GM23338 (cell line): ENCODE measurements at regions not wholly inside any gene's neighbourhood (a gene's known extent, or its start where the extent isn't known, plus 50 kb on each side); places are given as distances from the start of the nearest gene placed in this dataset.

Experiments used
- ATAC-seq: fragments of 200-7000 bp; cut with Tn5 transposase; 3 replicates; pipeline ENCODE4 v1.9.1; 2020
- DNase-seq: peaks from one replicate; pipeline ENCODE4 v3.0.0-alpha.2; 2015; ENCODE audit warnings: low spot score
- H2AFZ ChIP-seq: fragments of 200-600 bp; sonication (generic); 2 replicates; pipeline ENCODE4 v1.8.0; 2016; ENCODE audit warnings: antibody characterized with exemption, mild to moderate bottlenecking, moderate library complexity
- H3F3A ChIP-seq: fragments of 200-600 bp; sonication (generic); replicated peaks from 2 replicates; pipeline ENCODE4 v1.8.0; 2017; ENCODE audit warnings: antibody characterized with exemption, mixed run types, low read depth
- H3K27ac ChIP-seq: fragments of 200-600 bp; sonication (generic); 2 replicates; pipeline ENCODE4 v1.6.1; 2016; ENCODE audit warnings: low read depth
- H3K27me3 ChIP-seq: fragments of 200-600 bp; sonication (generic); 2 replicates; pipeline ENCODE4 v1.8.0; 2016; ENCODE audit warnings: mild to moderate bottlenecking, mixed run types, moderate library complexity; ENCODE audit not compliant: insufficient read depth
- H3K36me3 ChIP-seq: fragments of 200-600 bp; sonication (generic); 2 replicates; pipeline ENCODE4 v1.8.0; 2016; ENCODE audit warnings: mild to moderate bottlenecking; ENCODE audit not compliant: insufficient read depth
- H3K4me1 ChIP-seq: fragments of 200-600 bp; sonication (generic); 2 replicates; pipeline ENCODE4 v1.8.0; 2016; ENCODE audit warnings: mild to moderate bottlenecking, moderate library complexity; ENCODE audit not compliant: insufficient read depth
- H3K4me2 ChIP-seq: fragments of 200-600 bp; sonication (generic); 2 replicates; pipeline ENCODE4 v1.7.1; 2017; ENCODE audit warnings: mixed run types
- H3K4me3 ChIP-seq: fragments of 200-600 bp; sonication (generic); 2 replicates; pipeline ENCODE4 v1.6.1; 2016; ENCODE audit warnings: mixed run types
- H3K79me2 ChIP-seq: fragments of 200-600 bp; sonication (generic); replicated peaks from 2 replicates; pipeline ENCODE4 v1.8.0; 2017; ENCODE audit warnings: mild to moderate bottlenecking; ENCODE audit not compliant: insufficient read depth
- H3K9me2 ChIP-seq: fragments of 200-600 bp; sonication (generic); 2 replicates; pipeline ENCODE4 v1.8.0; 2017; ENCODE audit not compliant: insufficient read depth
- H4K20me1 ChIP-seq: fragments of 200-600 bp; sonication (generic); replicated peaks from 2 replicates; pipeline ENCODE4 v1.8.0; 2017; ENCODE audit warnings: mild to moderate bottlenecking; ENCODE audit not compliant: insufficient read depth
- H3K27ac Mint-ChIP-seq: 2 replicates; pipeline ENCODE4 v1.8.0; 2020; ENCODE audit warnings: inconsistent platforms, mild to moderate bottlenecking, moderate library complexity, mixed read lengths
- H3K27me3 Mint-ChIP-seq: 3 replicates; pipeline ENCODE4 v1.8.0; 2022; ENCODE audit warnings: low read depth, mild to moderate bottlenecking, moderate library complexity, mixed read lengths, inconsistent platforms; ENCODE audit not compliant: insufficient read depth, poor library complexity
- H3K36me3 Mint-ChIP-seq: 3 replicates; pipeline ENCODE4 v1.8.0; 2021; ENCODE audit warnings: low read depth, mild to moderate bottlenecking, inconsistent platforms, moderate library complexity, mixed read lengths
- H3K4me1 Mint-ChIP-seq: 3 replicates; pipeline ENCODE4 v1.8.0; 2020; ENCODE audit warnings: mild to moderate bottlenecking, inconsistent platforms, mixed read lengths
- H3K4me3 Mint-ChIP-seq: 3 replicates; pipeline ENCODE4 v1.8.0; 2021; ENCODE audit warnings: moderate library complexity, mild to moderate bottlenecking, inconsistent platforms, mixed read lengths
- H3K9me3 Mint-ChIP-seq: 3 replicates; pipeline ENCODE4 v1.8.0; 2020; ENCODE audit warnings: moderate library complexity, mild to moderate bottlenecking, inconsistent platforms, mixed read lengths
- CTCF ChIP-seq, 2 experiments: fragments of 200-600 bp in 1 of 2; sonication (generic) in 1 of 2; conservative IDR thresholded peaks; 2 replicates each; pipeline versions ENCODE4 v1.5.1 to v1.6.1; 2016 to 2017; ENCODE audit warnings: antibody characterized with exemption in 2 of 2, low read depth in 2 of 2, mild to moderate bottlenecking in 2 of 2, moderate library complexity in 1 of 2
- ETS1 ChIP-seq: IDR thresholded peaks from 2 replicates; pipeline ENCODE4 v1.6.1; 2016; ENCODE audit warnings: antibody characterized with exemption
- EZH2 ChIP-seq: fragments of 200-600 bp; sonication (generic); IDR thresholded peaks from one replicate; pipeline ENCODE4 v1.8.0; 2017; ENCODE audit warnings: antibody characterized with exemption, mild to moderate bottlenecking, low read depth; ENCODE audit not compliant: unreplicated experiment
- JUNB ChIP-seq: IDR thresholded peaks from one replicate; pipeline ENCODE4 v1.6.1; 2016; ENCODE audit warnings: antibody characterized with exemption; ENCODE audit not compliant: unreplicated experiment
- REST ChIP-seq: IDR thresholded peaks from one replicate; pipeline ENCODE4 v1.6.1; 2018; ENCODE audit warnings: antibody characterized with exemption; ENCODE audit not compliant: unreplicated experiment
- STAT1 ChIP-seq: IDR thresholded peaks from one replicate; pipeline ENCODE4 v1.6.1; 2016; ENCODE audit warnings: antibody characterized with exemption; ENCODE audit not compliant: unreplicated experiment
- ZNF462 ChIP-seq: fragments of 250-450 bp; sonication (Bioruptor Pico); IDR thresholded peaks from 2 replicates; pipeline ENCODE4 v1.5.0; 2020; ENCODE audit warnings: mild to moderate bottlenecking, moderate library complexity

GRCh38 chr6:164897523-164898235 lies 411.7 kb downstream of the C6orf118 start:
- DNase-seq = peak; percentile 50
- H3K36me3 Mint-ChIP-seq = peaks cover 9% of the 10 kb centered on the region; the same call in 2 of the 3 replicates

More at GRCh38 chr6:164897523-164898235, 411.7 kb downstream of the C6orf118 start:
- H3K9me2 ChIP-seq = peaks cover 10% of the 10 kb centered on the region
- peaks cover 16% of the 10 kb centered on the region; the same call in 2 of the 3 replicates for H3K9me3 Mint-ChIP-seq
- H3K4me3 ChIP-seq = no peak overlapping the region
- H3K4me1 Mint-ChIP-seq = no peaks in the 10 kb centered on the region
- 0 out of 2 replicates have a peak overlapping the region, but pooled peaks have one; percentile 34 for H2AFZ ChIP-seq
- H3K27me3 Mint-ChIP-seq = peaks cover 2% of the 10 kb centered on the region
- H3K4me3 Mint-ChIP-seq = no peak overlapping the region
- no peaks in the 10 kb centered on the region; the same call in 1 of the 2 replicates for H3K36me3 ChIP-seq
- no peaks in the 10 kb centered on the region for H3K79me2 ChIP-seq
- no peaks in the 10 kb centered on the region for H3K4me1 ChIP-seq
- no peak overlapping the region for H3K27ac ChIP-seq
- H3K27ac Mint-ChIP-seq = no peak overlapping the region
- no peaks in the 10 kb centered on the region for H3K27me3 ChIP-seq
- H3K4me2 ChIP-seq = no peak overlapping the region
- H4K20me1 ChIP-seq = no peaks in the 10 kb centered on the region
- TF ChIP-seq REST = no peak
- no peak for TF ChIP-seq ETS1
- peak; percentile 70 to 72 for TF ChIP-seq CTCF (conservative IDR thresholded peaks at IDR 0.05; ENCODE audit: low read depth in 2 of 2)
- TF ChIP-seq STAT1 = no peak
- TF ChIP-seq ZNF462 = no peak
- no peak for TF ChIP-seq EZH2
- TF ChIP-seq JUNB = no peak
- H3F3A ChIP-seq = no peaks in the 10 kb centered on the region
- no peak for ATAC-seq
